HEK293 (cell line): ENCODE measurements at regions not wholly inside any gene's neighbourhood (a gene's known extent, or its start where the extent isn't known, plus 50 kb on each side); places are given as distances from the start of the nearest gene placed in this dataset.

Experiments
- CTCF ChIA-PET: fragments of 350-600 bp; formaldehyde crosslinking; extraction: SDS; loops from one replicate; lab custom pipeline; 2021; ENCODE audit warnings: antibody characterized with exemption; lab: Yijun Ruan, JAX
- POLR2A ChIA-PET: fragments of 300-600 bp; formaldehyde crosslinking; extraction: SDS; loops from one replicate; lab custom pipeline; 2020; ENCODE audit warnings: antibody characterized with exemption, inconsistent platforms; lab: Yijun Ruan, JAX
- H3K27ac ChIP-seq: fragments of 200-500 bp; sonication (Bioruptor generic); 2 replicates; pipeline ENCODE4 v1.5.1; 2014; ENCODE audit warnings: low read depth, low read length, control low read depth, inconsistent platforms; ENCODE audit errors: extremely low read depth
- H3K36me3 ChIP-seq, 2 experiments: fragments of 200-500 bp in 1 of 2; sonication (Bioruptor generic) in 1 of 2; 1 replicate in 1 of 2; 2 replicates in 1 of 2; pipeline ENCODE4 v1.5.1; 2014 to 2017; ENCODE audit warnings: inconsistent platforms in 2 of 2, low read length in 2 of 2; ENCODE audit not compliant: control insufficient read depth in 2 of 2, insufficient read depth in 1 of 2
- H3K4me1 ChIP-seq: fragments of 200-500 bp; sonication (Bioruptor generic); 2 replicates; pipeline ENCODE4 v1.5.1; 2014; ENCODE audit warnings: mild to moderate bottlenecking, low read length, inconsistent platforms; ENCODE audit not compliant: control insufficient read depth, insufficient read depth
- H3K4me3 ChIP-seq: 2 replicates; pipeline ENCODE4 v1.5.1; 2011; ENCODE audit warnings: low read depth, mild to moderate bottlenecking, control low read depth, low read length, moderate library complexity
- H3K9me3 ChIP-seq: fragments of 200-500 bp; sonication (Bioruptor generic); 2 replicates; pipeline ENCODE4 v1.5.1; 2014; ENCODE audit warnings: low read depth, low read length, inconsistent platforms; ENCODE audit not compliant: control insufficient read depth, insufficient read depth
- FEZF1 ChIP-seq: fragments of 450-650 bp; formaldehyde crosslinking; IDR thresholded peaks from 2 replicates; pipeline ENCODE4 v1.5.1; 2016; ENCODE audit warnings: missing biosample characterization, missing genetic modification characterization
- KLF8 ChIP-seq: fragments of 450-650 bp; formaldehyde crosslinking; IDR thresholded peaks from 2 replicates; pipeline ENCODE4 v1.5.1; 2016; ENCODE audit warnings: missing biosample characterization, missing genetic modification characterization
- KLF9 ChIP-seq: fragments of 450-650 bp; formaldehyde crosslinking; IDR thresholded peaks from 2 replicates; pipeline ENCODE4 v1.5.1; 2016; ENCODE audit warnings: missing biosample characterization, missing genetic modification characterization, low read depth
- PBX3 ChIP-seq: sonication (generic); formaldehyde crosslinking; IDR thresholded peaks from 2 replicates; pipeline ENCODE4 v1.8.1; 2022; ENCODE audit warnings: mild to moderate bottlenecking, moderate library complexity, missing genetic modification reagents
- REPIN1 ChIP-seq: fragments of 450-650 bp; formaldehyde crosslinking; IDR thresholded peaks from 2 replicates; pipeline ENCODE4 v1.5.1; 2017; ENCODE audit warnings: missing biosample characterization, missing genetic modification characterization, low read depth
- SP2 ChIP-seq: fragments of 450-650 bp; formaldehyde crosslinking; IDR thresholded peaks from 2 replicates; pipeline ENCODE4 v1.5.1; 2016; ENCODE audit warnings: missing biosample characterization, missing genetic modification characterization
- ZBTB17 ChIP-seq: fragments of 450-650 bp; formaldehyde crosslinking; IDR thresholded peaks from 2 replicates; pipeline ENCODE4 v1.5.1; 2016; ENCODE audit warnings: missing biosample characterization, missing genetic modification characterization
- ZNF175 ChIP-seq: fragments of 450-650 bp; formaldehyde crosslinking; IDR thresholded peaks from 2 replicates; pipeline ENCODE4 v1.5.1; 2016; ENCODE audit warnings: missing biosample characterization, missing genetic modification characterization
- ZNF221 ChIP-seq: fragments of 450-650 bp; formaldehyde crosslinking; IDR thresholded peaks from 2 replicates; pipeline ENCODE4 v1.5.1; 2017; ENCODE audit warnings: missing biosample characterization, missing genetic modification characterization, borderline replicate concordance
- ZNF223 ChIP-seq: fragments of 450-650 bp; formaldehyde crosslinking; IDR thresholded peaks from 2 replicates; pipeline ENCODE4 v1.5.1; 2016; ENCODE audit warnings: missing biosample characterization, missing genetic modification characterization
- ZNF239 ChIP-seq: fragments of 450-650 bp; formaldehyde crosslinking; IDR thresholded peaks from 2 replicates; pipeline ENCODE4 v1.5.1; 2016; ENCODE audit warnings: missing biosample characterization, missing genetic modification characterization
- ZNF266 ChIP-seq: fragments of 450-650 bp; formaldehyde crosslinking; IDR thresholded peaks from 2 replicates; pipeline ENCODE4 v1.5.1; 2016; ENCODE audit warnings: missing biosample characterization, missing genetic modification characterization, low read depth
- ZNF274 ChIP-seq, 2 experiments: fragments of 200-500 bp in 1 of 2; fragments of 450-650 bp in 1 of 2; sonication (Bioruptor generic) in 1 of 2; formaldehyde crosslinking in 1 of 2; IDR thresholded peaks; 2 replicates each; pipeline versions ENCODE4 v1.5.1 to v1.6.1; 2014 to 2016; ENCODE audit warnings: borderline replicate concordance in 1 of 2, inconsistent platforms in 1 of 2, low read length in 1 of 2, missing biosample characterization in 1 of 2, missing genetic modification characterization in 1 of 2
- ZNF302 ChIP-seq: fragments of 450-650 bp; formaldehyde crosslinking; IDR thresholded peaks from 2 replicates; pipeline ENCODE4 v1.5.1; 2016; ENCODE audit warnings: missing biosample characterization, missing genetic modification characterization, low read depth
- ZNF423 ChIP-seq: fragments of 450-650 bp; formaldehyde crosslinking; IDR thresholded peaks from 2 replicates; pipeline ENCODE4 v1.5.1; 2016; ENCODE audit warnings: missing biosample characterization, missing genetic modification characterization
- ZNF513 ChIP-seq: fragments of 450-650 bp; IDR thresholded peaks from 2 replicates; pipeline ENCODE4 v1.5.1; 2018; ENCODE audit warnings: missing biosample characterization, missing genetic modification characterization
- ZNF544 ChIP-seq: fragments of 450-650 bp; formaldehyde crosslinking; IDR thresholded peaks from 2 replicates; pipeline ENCODE4 v1.5.0; 2017; ENCODE audit warnings: missing biosample characterization, missing genetic modification characterization
- ZNF555 ChIP-seq: fragments of 450-650 bp; formaldehyde crosslinking; conservative IDR thresholded peaks from 2 replicates; pipeline ENCODE4 v1.5.1; 2017; ENCODE audit warnings: missing biosample characterization, mild to moderate bottlenecking, missing genetic modification characterization, inconsistent platforms
- ZNF560 ChIP-seq: fragments of 450-650 bp; formaldehyde crosslinking; IDR thresholded peaks from 2 replicates; pipeline ENCODE4 v1.5.1; 2017; ENCODE audit warnings: missing biosample characterization, missing genetic modification characterization, borderline replicate concordance
- ZNF596 ChIP-seq: fragments of 450-650 bp; IDR thresholded peaks from 2 replicates; pipeline ENCODE4 v1.5.0; 2018; ENCODE audit warnings: missing biosample characterization, mild to moderate bottlenecking, missing genetic modification characterization, moderate library complexity
- ZNF600 ChIP-seq: fragments of 450-650 bp; formaldehyde crosslinking; IDR thresholded peaks from 2 replicates; pipeline ENCODE4 v1.5.1; 2016; ENCODE audit warnings: missing biosample characterization, missing genetic modification characterization
- ZNF660 ChIP-seq: fragments of 450-650 bp; IDR thresholded peaks from 2 replicates; pipeline ENCODE4 v1.5.1; 2018; ENCODE audit warnings: missing biosample characterization, mild to moderate bottlenecking, missing genetic modification characterization
- ZNF670 ChIP-seq: fragments of 450-650 bp; formaldehyde crosslinking; IDR thresholded peaks from 2 replicates; pipeline ENCODE4 v1.5.1; 2016; ENCODE audit warnings: missing biosample characterization, missing genetic modification characterization, low read depth
- ZNF707 ChIP-seq: fragments of 450-650 bp; formaldehyde crosslinking; IDR thresholded peaks from 2 replicates; pipeline ENCODE4 v1.5.1; 2016; ENCODE audit warnings: missing biosample characterization, missing genetic modification characterization
- ZNF747 ChIP-seq: fragments of 450-650 bp; formaldehyde crosslinking; IDR thresholded peaks from 2 replicates; pipeline ENCODE4 v1.5.1; 2016; ENCODE audit warnings: missing biosample characterization, missing genetic modification characterization
- ZNF76 ChIP-seq: fragments of 450-650 bp; formaldehyde crosslinking; IDR thresholded peaks from 2 replicates; pipeline ENCODE4; 2016; ENCODE audit warnings: low read depth, missing biosample characterization, missing genetic modification characterization, borderline replicate concordance
- ZSCAN23 ChIP-seq: fragments of 450-650 bp; formaldehyde crosslinking; IDR thresholded peaks from 2 replicates; pipeline ENCODE4 v1.5.1; 2016; ENCODE audit warnings: missing biosample characterization, missing genetic modification characterization
- ZXDB ChIP-seq: fragments of 450-650 bp; formaldehyde crosslinking; IDR thresholded peaks from 2 replicates; pipeline ENCODE4 v1.5.1; 2016; ENCODE audit warnings: missing biosample characterization, missing genetic modification characterization
- TF ChIP-seq, protein P1 (sequence below): fragments of 450-650 bp; formaldehyde crosslinking; optimal IDR thresholded peaks from 2 replicates; pipeline ENCODE3; 2016; ENCODE audit warnings: missing biosample characterization, mild to moderate bottlenecking, missing genetic modification characterization
- TF ChIP-seq, protein P2 (sequence below): fragments of 450-650 bp; formaldehyde crosslinking; IDR thresholded peaks from 2 replicates; pipeline ENCODE4 v1.5.1; 2017; ENCODE audit warnings: missing biosample characterization, missing genetic modification characterization
- TF ChIP-seq, protein P3 (sequence below): fragments of 450-650 bp; formaldehyde crosslinking; IDR thresholded peaks from 2 replicates; pipeline ENCODE4 v1.5.1; 2016; ENCODE audit warnings: missing biosample characterization, missing genetic modification characterization

DNA sequence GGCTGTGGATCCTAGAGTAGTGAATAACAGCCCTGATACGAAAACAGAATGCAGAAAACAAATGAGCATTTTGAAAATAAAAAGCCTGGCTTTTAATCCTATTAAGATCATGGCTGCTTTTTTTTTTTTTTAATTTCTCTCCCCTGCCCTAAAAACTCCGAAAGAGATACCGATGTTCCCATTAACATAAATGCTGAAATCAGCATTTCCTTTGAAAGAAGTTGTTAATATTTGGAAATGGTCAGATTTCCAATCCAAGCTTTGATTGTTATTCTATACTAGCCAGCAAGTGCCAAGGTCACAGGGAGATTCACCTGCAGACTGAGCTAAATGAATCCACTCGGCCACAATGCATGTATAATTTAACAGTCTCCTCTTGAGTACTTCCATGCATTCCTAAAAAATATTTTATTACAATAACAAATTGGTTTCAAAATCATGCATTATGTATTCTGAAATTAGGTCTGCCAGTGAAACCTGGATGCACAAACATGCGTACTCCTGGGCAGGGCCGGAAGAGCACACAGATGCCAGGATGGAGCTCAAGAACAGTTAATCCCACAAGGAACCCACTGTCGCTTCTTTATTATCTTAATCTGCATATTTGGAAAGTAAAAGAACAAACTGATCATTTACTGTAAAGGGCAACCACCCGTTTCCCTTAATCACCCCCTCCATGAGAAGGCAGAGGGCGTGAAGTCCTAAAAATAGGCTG, 521.5 kb upstream of the ZFHX3 start:
- Histone ChIP-seq H3K9me3 (no peaks in the 10 kb centered on the region), H3K36me3 (no peaks in the 10 kb centered on the region), H3K4me3 (no peak overlapping the region), H3K27ac (no peak overlapping the region), H3K4me1 (no peaks in the 10 kb centered on the region)
- ChIA-PET CTCF (interaction anchor here (1.6 kb wide), 1 partner anchor 309 kb away, joined by 4 read pairs; no protein-coding TSS in a partner anchor), POLR2A (no interaction called here)
- TF ChIP-seq ZNF423 (no peak), ZNF560 (no peak), ZNF223 (tag by site-specific recombination) (no peak), KLF8 (tag by site-specific recombination) (no peak), SP2 (tag by site-specific recombination) (no peak), ZNF596 (tag by site-specific recombination) (no peak), ZSCAN23 (tag by site-specific recombination) (no peak), ZNF670 (tag by site-specific recombination) (no peak), ZNF660 (tag by site-specific recombination) (no peak), ZNF274 (IDR thresholded peaks at IDR 0.05; ENCODE audit: low read length) (no peak), ZNF274 (tag by site-specific recombination; IDR thresholded peaks at IDR 0.05; ENCODE audit: borderline replicate concordance) (no peak), ZNF302 (tag by site-specific recombination) (no peak), ZNF600 (tag by site-specific recombination) (no peak), PBX3 (no peak), ZBTB17 (tag by site-specific recombination) (no peak)
- TF ChIP-seq, protein P1, sequence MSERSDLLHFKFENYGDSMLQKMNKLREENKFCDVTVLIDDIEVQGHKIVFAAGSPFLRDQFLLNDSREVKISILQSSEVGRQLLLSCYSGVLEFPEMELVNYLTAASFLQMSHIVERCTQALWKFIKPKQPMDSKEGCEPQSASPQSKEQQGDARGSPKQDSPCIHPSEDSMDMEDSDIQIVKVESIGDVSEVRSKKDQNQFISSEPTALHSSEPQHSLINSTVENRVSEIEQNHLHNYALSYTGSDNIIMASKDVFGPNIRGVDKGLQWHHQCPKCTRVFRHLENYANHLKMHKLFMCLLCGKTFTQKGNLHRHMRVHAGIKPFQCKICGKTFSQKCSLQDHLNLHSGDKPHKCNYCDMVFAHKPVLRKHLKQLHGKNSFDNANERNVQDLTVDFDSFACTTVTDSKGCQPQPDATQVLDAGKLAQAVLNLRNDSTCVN = no peak
- TF ChIP-seq, protein P2, sequence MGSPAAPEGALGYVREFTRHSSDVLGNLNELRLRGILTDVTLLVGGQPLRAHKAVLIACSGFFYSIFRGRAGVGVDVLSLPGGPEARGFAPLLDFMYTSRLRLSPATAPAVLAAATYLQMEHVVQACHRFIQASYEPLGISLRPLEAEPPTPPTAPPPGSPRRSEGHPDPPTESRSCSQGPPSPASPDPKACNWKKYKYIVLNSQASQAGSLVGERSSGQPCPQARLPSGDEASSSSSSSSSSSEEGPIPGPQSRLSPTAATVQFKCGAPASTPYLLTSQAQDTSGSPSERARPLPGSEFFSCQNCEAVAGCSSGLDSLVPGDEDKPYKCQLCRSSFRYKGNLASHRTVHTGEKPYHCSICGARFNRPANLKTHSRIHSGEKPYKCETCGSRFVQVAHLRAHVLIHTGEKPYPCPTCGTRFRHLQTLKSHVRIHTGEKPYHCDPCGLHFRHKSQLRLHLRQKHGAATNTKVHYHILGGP = no peak
- TF ChIP-seq, protein P3, sequence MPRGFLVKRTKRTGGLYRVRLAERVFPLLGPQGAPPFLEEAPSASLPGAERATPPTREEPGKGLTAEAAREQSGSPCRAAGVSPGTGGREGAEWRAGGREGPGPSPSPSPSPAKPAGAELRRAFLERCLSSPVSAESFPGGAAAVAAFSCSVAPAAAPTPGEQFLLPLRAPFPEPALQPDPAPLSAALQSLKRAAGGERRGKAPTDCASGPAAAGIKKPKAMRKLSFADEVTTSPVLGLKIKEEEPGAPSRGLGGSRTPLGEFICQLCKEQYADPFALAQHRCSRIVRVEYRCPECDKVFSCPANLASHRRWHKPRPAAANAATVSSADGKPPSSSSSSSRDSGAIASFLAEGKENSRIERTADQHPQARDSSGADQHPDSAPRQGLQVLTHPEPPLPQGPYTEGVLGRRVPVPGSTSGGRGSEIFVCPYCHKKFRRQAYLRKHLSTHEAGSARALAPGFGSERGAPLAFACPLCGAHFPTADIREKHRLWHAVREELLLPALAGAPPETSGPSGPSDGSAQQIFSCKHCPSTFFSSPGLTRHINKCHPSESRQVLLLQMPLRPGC = no peak
- TF ChIP-seq, all 188 proteins: peak for 0

DNA sequence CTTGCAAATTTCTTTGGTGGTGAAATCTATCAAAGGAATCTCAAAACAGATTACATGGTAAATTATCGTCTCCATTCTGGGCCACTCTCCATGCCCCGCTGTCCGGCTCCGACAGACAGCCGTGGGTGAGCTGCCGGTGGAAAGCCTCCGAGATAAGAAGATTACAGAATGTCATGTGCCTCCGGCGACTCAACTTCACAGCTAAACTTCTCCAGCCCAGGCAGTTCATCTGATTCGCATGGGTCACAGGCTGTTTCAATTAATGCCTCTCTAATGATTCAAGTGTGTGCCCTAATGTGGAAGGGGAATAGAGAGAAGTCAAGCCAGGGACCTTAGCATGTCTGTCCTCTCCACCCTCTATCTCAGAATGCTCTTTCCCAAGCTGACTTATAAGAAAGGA, 520.8 kb upstream of the ZFHX3 start:
- Histone ChIP-seq H3K36me3 (no peaks in the 10 kb centered on the region), H3K4me1 (no peaks in the 10 kb centered on the region), H3K4me3 (no peak overlapping the region), H3K27ac (no peak overlapping the region), H3K9me3 (no peaks in the 10 kb centered on the region)
- ChIA-PET CTCF (no interaction called here), POLR2A (no interaction called here)
- TF ChIP-seq ZNF239 (tag by site-specific recombination) (no peak), KLF9 (no peak), ZNF76 (no peak), ZNF266 (tag by site-specific recombination) (no peak), ZNF544 (no peak), ZNF707 (tag by site-specific recombination) (no peak), REPIN1 (tag by site-specific recombination) (no peak), ZNF175 (no peak), ZNF221 (tag by site-specific recombination) (no peak), ZNF555 (tag by site-specific recombination) (no peak), ZNF747 (no peak), FEZF1 (tag by site-specific recombination) (no peak), ZXDB (tag by site-specific recombination) (no peak), ZNF513 (no peak)
